ENCODE measurements at regions not wholly inside any gene's neighbourhood (a gene's known extent, or its start where the extent isn't known, plus 50 kb on each side); places are given as distances from the start of the nearest gene placed in this dataset.

- TF ChIP-seq, protein P1, sequence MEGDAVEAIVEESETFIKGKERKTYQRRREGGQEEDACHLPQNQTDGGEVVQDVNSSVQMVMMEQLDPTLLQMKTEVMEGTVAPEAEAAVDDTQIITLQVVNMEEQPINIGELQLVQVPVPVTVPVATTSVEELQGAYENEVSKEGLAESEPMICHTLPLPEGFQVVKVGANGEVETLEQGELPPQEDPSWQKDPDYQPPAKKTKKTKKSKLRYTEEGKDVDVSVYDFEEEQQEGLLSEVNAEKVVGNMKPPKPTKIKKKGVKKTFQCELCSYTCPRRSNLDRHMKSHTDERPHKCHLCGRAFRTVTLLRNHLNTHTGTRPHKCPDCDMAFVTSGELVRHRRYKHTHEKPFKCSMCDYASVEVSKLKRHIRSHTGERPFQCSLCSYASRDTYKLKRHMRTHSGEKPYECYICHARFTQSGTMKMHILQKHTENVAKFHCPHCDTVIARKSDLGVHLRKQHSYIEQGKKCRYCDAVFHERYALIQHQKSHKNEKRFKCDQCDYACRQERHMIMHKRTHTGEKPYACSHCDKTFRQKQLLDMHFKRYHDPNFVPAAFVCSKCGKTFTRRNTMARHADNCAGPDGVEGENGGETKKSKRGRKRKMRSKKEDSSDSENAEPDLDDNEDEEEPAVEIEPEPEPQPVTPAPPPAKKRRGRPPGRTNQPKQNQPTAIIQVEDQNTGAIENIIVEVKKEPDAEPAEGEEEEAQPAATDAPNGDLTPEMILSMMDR (IDR thresholded peaks at IDR 0.05): no peak
- no peak for TF ChIP-seq POLR2A (IDR thresholded peaks at IDR 0.05)
Measured at GRCh38 chr2:23012499-23012898, 372.5 kb upstream of the KLHL29 start.

Measured in vagina (tissue), 2 donors.